ENCODE measurements at regions not wholly inside any gene's neighbourhood (a gene's known extent, or its start where the extent isn't known, plus 50 kb on each side); places are given as distances from the start of the nearest gene placed in this dataset.

- H3K27ac ChIP-seq (ENCODE audit: low read depth in 2 of 2, low read length in 1 of 2), result peak overlapping the region; percentile 30 to 75
- TF ChIP-seq PBX3 (IDR thresholded peaks at IDR 0.05) (peak; percentile 44; the same call in 1 of the 2 replicates), CHD2 (IDR thresholded peaks at IDR 0.05; ENCODE audit: low read length, partially characterized antibody) (peak; percentile 30), TEAD4 (IDR thresholded peaks at IDR 0.05; ENCODE audit: borderline replicate concordance, insufficient read depth) (no peak), USF1 (IDR thresholded peaks at IDR 0.05; ENCODE audit: borderline replicate concordance, low read depth) (no peak), NFIC (IDR thresholded peaks at IDR 0.05; ENCODE audit: borderline replicate concordance) (no peak), RCOR1 (IDR thresholded peaks at IDR 0.05; ENCODE audit: low read length) (peak; percentile 40; the same call in 1 of the 2 replicates), GATA2 (CRISPR knock-in tag; IDR thresholded peaks at IDR 0.05) (peak; percentile 70; the same call in 1 of the 2 replicates), MXI1 (IDR thresholded peaks at IDR 0.05; ENCODE audit: low read depth, low read length) (peak; percentile 49), EP300 (IDR thresholded peaks at IDR 0.05; ENCODE audit: borderline replicate concordance in 1 of 2, low read depth in 1 of 2, low read length in 1 of 2) (peak; percentile 13 to 78; a peak in 2 of 4 replicates), TCF12 (IDR thresholded peaks at IDR 0.05) (peak; percentile 65)
- H3F3A ChIP-seq (replicated peaks; ENCODE audit: insufficient read depth), result peaks cover 7% of the 10 kb centered on the region
- H3K4me3 ChIP-seq (ENCODE audit: low read depth in 2 of 2, low read length in 1 of 2), result no peak overlapping the region; a peak in 1 of 4 replicates
- 0 out of 2 replicates have a peak overlapping the region, but pooled peaks have one; percentile 8 for H3K9ac ChIP-seq
- H3K27me3 ChIP-seq (ENCODE audit: insufficient read depth), result no peaks in the 10 kb centered on the region
- no peaks in the 10 kb centered on the region for H3K9me3 ChIP-seq
- H2AFZ ChIP-seq (ENCODE audit: low read depth), result peak overlapping the region; percentile 46
- DNase-seq, result peak; percentile 49
- H3K36me3 ChIP-seq (replicated peaks in 1 of 2; ENCODE audit: control insufficient read depth in 1 of 2, insufficient read depth in 2 of 2, low read length in 1 of 2), result no peaks in the 10 kb centered on the region
- no peaks in the 10 kb centered on the region for H3K9me2 ChIP-seq
- POLR2A ChIA-PET, result no interaction called here
- peak overlapping the region; percentile 42; the same call in 1 of the 2 replicates for H3K4me2 ChIP-seq
- H4K20me1 ChIP-seq (ENCODE audit: insufficient read depth), result no peaks in the 10 kb centered on the region
- WGBS (ENCODE audit: low lambda C conversion rate), result 30% methylated on average over 3 of the region's 3 CpGs
- no peaks in the 10 kb centered on the region for H3K79me2 ChIP-seq (ENCODE audit: insufficient read depth)
- peaks cover 0 to 14% of the 10 kb centered on the region in 2 experiments; a peak in 2 of 4 replicates for H3K4me1 ChIP-seq (ENCODE audit: control insufficient read depth in 1 of 2, insufficient read depth in 2 of 2, low read depth in 1 of 2, low read length in 1 of 2)
- CTCF ChIA-PET, result interaction anchor here (0.7 kb wide), 2 partner anchors 34 to 59 kb away, joined by 3 read pairs; no protein-coding TSS in a partner anchor
Measured at GRCh38 chr13:68185444-68186141, 955.5 kb upstream of the PCDH9 start.

GRCh38 chr13:68176475-68176874 is 946.3 kb upstream of the PCDH9 start:
- Histone ChIP-seq H3K9ac (no peak overlapping the region), H3K4me3 (ENCODE audit: low read depth in 2 of 2, low read length in 1 of 2) (no peak overlapping the region), H3K36me3 (replicated peaks in 1 of 2; ENCODE audit: control insufficient read depth in 1 of 2, insufficient read depth in 2 of 2, low read length in 1 of 2) (no peaks in the 10 kb centered on the region), H3K4me1 (ENCODE audit: control insufficient read depth in 1 of 2, insufficient read depth in 2 of 2, low read depth in 1 of 2, low read length in 1 of 2) (peaks cover 6 to 8% of the 10 kb centered on the region in 2 experiments; a peak in 1 of 4 replicates), H2AFZ (ENCODE audit: low read depth) (no peak overlapping the region), H3F3A (replicated peaks; ENCODE audit: insufficient read depth) (peaks cover 13% of the 10 kb centered on the region), H3K79me2 (ENCODE audit: insufficient read depth) (no peaks in the 10 kb centered on the region), H4K20me1 (ENCODE audit: insufficient read depth) (no peaks in the 10 kb centered on the region), H3K9me2 (no peaks in the 10 kb centered on the region), H3K9me3 (no peaks in the 10 kb centered on the region), H3K4me2 (peak overlapping the region; percentile 27; the same call in 1 of the 2 replicates), H3K27ac (ENCODE audit: low read depth in 2 of 2, low read length in 1 of 2) (peak overlapping the region in 1 of 2 experiments; percentile 65; a peak in 3 of 4 replicates), H3K27me3 (ENCODE audit: insufficient read depth) (no peaks in the 10 kb centered on the region)
- 6% methylated on average over 2 of the region's 2 CpGs for WGBS (ENCODE audit: low lambda C conversion rate)
- DNase-seq, result no peak
- CTCF ChIA-PET, result no interaction called here
- POLR2A ChIA-PET, result no interaction called here
- no peak for TF ChIP-seq IRF3 (IDR thresholded peaks at IDR 0.05; ENCODE audit: low read depth, low read length)
- no peak for TF ChIP-seq USF1 (IDR thresholded peaks at IDR 0.05; ENCODE audit: borderline replicate concordance, low read depth)
- TF ChIP-seq RXRA (IDR thresholded peaks at IDR 0.05; ENCODE audit: borderline replicate concordance, low read depth), result peak; percentile 88
- no peak for TF ChIP-seq TAF1 (IDR thresholded peaks at IDR 0.05; ENCODE audit: borderline replicate concordance, low read depth, low read length)
- TF ChIP-seq RFX5 (IDR thresholded peaks at IDR 0.05; ENCODE audit: low read length), result no peak
- TF ChIP-seq REST (IDR thresholded peaks at IDR 0.05; ENCODE audit: low read depth, low read length), result no peak
- peak; percentile 75 for TF ChIP-seq JUND (IDR thresholded peaks at IDR 0.05)
- TF ChIP-seq CHD2 (IDR thresholded peaks at IDR 0.05; ENCODE audit: low read length, partially characterized antibody), result no peak
- TF ChIP-seq MEF2A (IDR thresholded peaks at IDR 0.05; ENCODE audit: borderline replicate concordance, low read depth), result no peak
- no peak for TF ChIP-seq NRF1 (IDR thresholded peaks at IDR 0.05; ENCODE audit: low read depth, low read length)
- no peak; the same call in 1 of the 2 replicates for TF ChIP-seq ELF1 (IDR thresholded peaks at IDR 0.05)
- 0 out of 2 replicates have a peak, but pooled peaks have one; percentile 46 for TF ChIP-seq TEAD4 (IDR thresholded peaks at IDR 0.05; ENCODE audit: borderline replicate concordance, insufficient read depth)
- no peak for TF ChIP-seq GATA2 (CRISPR knock-in tag; IDR thresholded peaks at IDR 0.05)

Data from SK-N-SH (cell line).